SW 1271 (cell line): ENCODE measurements at regions not wholly inside any gene's neighbourhood (a gene's known extent, or its start where the extent isn't known, plus 50 kb on each side); places are given as distances from the start of the nearest gene placed in this dataset.
"Not testable (repeated sequence)": the region's sequence is repeated elsewhere in the genome, so short reads cannot be mapped to it uniquely, and the experiment has no call there.

Source experiments
- DNase-seq, 2 experiments: peaks; one replicate each; lab custom pipeline; 2025; lab: John Stamatoyannopoulos, UW

- DNase-seq, result no peak
These were observed 635.1 kb downstream of the IRS1 start for GRCh38 chr2:226164512-226164911.

- DNase-seq, result not testable (repeated sequence)
These were observed 639.0 kb downstream of the IRS1 start for GRCh38 chr2:226160617-226161016.

GRCh38 chr2:226159875-226160479, 639.6 kb downstream of the IRS1 start:
- DNase-seq, result no peak

GRCh38 chr2:226158940-226159339, 640.7 kb downstream of the IRS1 start:
- no peak for DNase-seq

- DNase-seq, result no peak
These were observed 641.4 kb downstream of the IRS1 start for GRCh38 chr2:226158229-226158628.

- DNase-seq, result no peak
These were observed 644.3 kb downstream of the IRS1 start for GRCh38 chr2:226155093-226155875.

GRCh38 chr2:226154610-226155009, 645.0 kb downstream of the IRS1 start:
- DNase-seq, result no peak

- DNase-seq, result no peak
These were observed 646.1 kb downstream of the IRS1 start for GRCh38 chr2:226153553-226153952.

- DNase-seq, result no peak
These were observed 648.5 kb downstream of the IRS1 start for GRCh38 chr2:226151157-226151556.

GRCh38 chr2:226143091-226143490, 656.5 kb downstream of the IRS1 start:
- DNase-seq, result no peak

- DNase-seq, result no peak
These were observed 657.2 kb downstream of the IRS1 start for GRCh38 chr2:226142463-226142862.

GRCh38 chr2:226140594-226140993, 659.0 kb downstream of the IRS1 start:
- DNase-seq, result no peak

GRCh38 chr2:226139759-226140158, 659.9 kb downstream of the IRS1 start:
- DNase-seq, result no peak

GRCh38 chr2:226137201-226137811, 662.3 kb downstream of the IRS1 start:
- no peak for DNase-seq

GRCh38 chr2:226136739-226137138, 662.9 kb downstream of the IRS1 start:
- DNase-seq, result no peak

GRCh38 chr2:226135861-226136548, 663.6 kb downstream of the IRS1 start:
- DNase-seq, result no peak

- DNase-seq, result no peak
These were observed 667.1 kb downstream of the IRS1 start for GRCh38 chr2:226132323-226133215.

- no peak for DNase-seq
These were observed 668.3 kb downstream of the IRS1 start for GRCh38 chr2:226131299-226131784.

GRCh38 chr2:226130192-226130591, 669.4 kb downstream of the IRS1 start:
- DNase-seq, result no peak

- DNase-seq, result no peak
These were observed 671.9 kb downstream of the IRS1 start for GRCh38 chr2:226127682-226128081.

- no peak for DNase-seq
These were observed 673.5 kb downstream of the IRS1 start for GRCh38 chr2:226126104-226126503.
